ENCODE measurements at regions not wholly inside any gene's neighbourhood (a gene's known extent, or its start where the extent isn't known, plus 50 kb on each side); places are given as distances from the start of the nearest gene placed in this dataset.

DNA sequence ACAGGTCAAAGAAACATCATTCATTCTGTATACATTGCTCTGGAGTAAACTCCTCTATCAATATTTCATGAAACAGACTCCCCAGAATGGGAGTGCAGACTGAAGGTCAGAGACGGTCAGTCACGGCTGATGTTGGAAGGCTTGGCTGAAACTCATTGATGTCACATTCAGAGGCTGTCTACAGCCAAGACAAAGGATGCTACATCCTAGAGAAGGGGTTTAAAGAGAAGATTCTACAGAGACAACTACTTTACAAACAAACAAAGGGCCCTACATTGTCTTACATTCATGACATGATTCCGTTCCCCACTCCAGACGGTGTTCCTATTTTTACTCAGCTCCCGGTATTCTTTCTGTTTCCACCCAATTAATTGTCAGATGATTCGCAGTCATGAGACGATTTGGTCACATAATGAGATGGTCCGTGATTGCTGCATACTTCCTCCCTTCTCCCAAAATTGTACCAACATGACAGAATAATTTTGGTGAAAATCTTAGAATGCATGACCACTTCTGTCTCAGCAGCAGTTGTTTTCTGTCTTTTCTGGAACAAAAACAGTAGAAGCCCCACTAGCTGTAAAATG is 73.8 kb upstream of the VAV3 start:
- no peaks in the 10 kb centered on the region for H3F3A ChIP-seq (ENCODE audit: insufficient read depth, low read length, poor library complexity, severe bottlenecking)
- H3K27ac ChIP-seq (ENCODE audit: low read length): no peak overlapping the region
- H3K9me2 ChIP-seq (ENCODE audit: insufficient read depth, low read length): no peaks in the 10 kb centered on the region
- no peak overlapping the region for H2AFZ ChIP-seq (ENCODE audit: low read depth, low read length)
- H3K9me3 ChIP-seq (ENCODE audit: low read length): no peaks in the 10 kb centered on the region
- no peak overlapping the region for H3K4me3 ChIP-seq (ENCODE audit: low read length)
- H3K9ac ChIP-seq (ENCODE audit: low read length): no peak overlapping the region
- H3K36me3 ChIP-seq (ENCODE audit: insufficient read depth, low read length): no peaks in the 10 kb centered on the region
- H3K27me3 ChIP-seq (ENCODE audit: insufficient read depth, low read depth, low read length): no peaks in the 10 kb centered on the region
- H4K20me1 ChIP-seq (ENCODE audit: insufficient read depth): no peaks in the 10 kb centered on the region
- H3K4me2 ChIP-seq (ENCODE audit: low read length): no peak overlapping the region
- TF ChIP-seq TAF1 (IDR thresholded peaks at IDR 0.05; ENCODE audit: low read depth): no peak
- TF ChIP-seq POLR2AphosphoS5 (IDR thresholded peaks at IDR 0.05): no peak
- TF ChIP-seq MXI1 (conservative IDR thresholded peaks at IDR 0.05; ENCODE audit: poor library complexity, severe bottlenecking): no peak
- TF ChIP-seq EZH2 (IDR thresholded peaks at IDR 0.05; ENCODE audit: borderline replicate concordance, insufficient read depth, low read length, poor library complexity, severe bottlenecking): no peak
- TF ChIP-seq, protein P1, sequence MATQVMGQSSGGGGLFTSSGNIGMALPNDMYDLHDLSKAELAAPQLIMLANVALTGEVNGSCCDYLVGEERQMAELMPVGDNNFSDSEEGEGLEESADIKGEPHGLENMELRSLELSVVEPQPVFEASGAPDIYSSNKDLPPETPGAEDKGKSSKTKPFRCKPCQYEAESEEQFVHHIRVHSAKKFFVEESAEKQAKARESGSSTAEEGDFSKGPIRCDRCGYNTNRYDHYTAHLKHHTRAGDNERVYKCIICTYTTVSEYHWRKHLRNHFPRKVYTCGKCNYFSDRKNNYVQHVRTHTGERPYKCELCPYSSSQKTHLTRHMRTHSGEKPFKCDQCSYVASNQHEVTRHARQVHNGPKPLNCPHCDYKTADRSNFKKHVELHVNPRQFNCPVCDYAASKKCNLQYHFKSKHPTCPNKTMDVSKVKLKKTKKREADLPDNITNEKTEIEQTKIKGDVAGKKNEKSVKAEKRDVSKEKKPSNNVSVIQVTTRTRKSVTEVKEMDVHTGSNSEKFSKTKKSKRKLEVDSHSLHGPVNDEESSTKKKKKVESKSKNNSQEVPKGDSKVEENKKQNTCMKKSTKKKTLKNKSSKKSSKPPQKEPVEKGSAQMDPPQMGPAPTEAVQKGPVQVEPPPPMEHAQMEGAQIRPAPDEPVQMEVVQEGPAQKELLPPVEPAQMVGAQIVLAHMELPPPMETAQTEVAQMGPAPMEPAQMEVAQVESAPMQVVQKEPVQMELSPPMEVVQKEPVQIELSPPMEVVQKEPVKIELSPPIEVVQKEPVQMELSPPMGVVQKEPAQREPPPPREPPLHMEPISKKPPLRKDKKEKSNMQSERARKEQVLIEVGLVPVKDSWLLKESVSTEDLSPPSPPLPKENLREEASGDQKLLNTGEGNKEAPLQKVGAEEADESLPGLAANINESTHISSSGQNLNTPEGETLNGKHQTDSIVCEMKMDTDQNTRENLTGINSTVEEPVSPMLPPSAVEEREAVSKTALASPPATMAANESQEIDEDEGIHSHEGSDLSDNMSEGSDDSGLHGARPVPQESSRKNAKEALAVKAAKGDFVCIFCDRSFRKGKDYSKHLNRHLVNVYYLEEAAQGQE (IDR thresholded peaks at IDR 0.05; ENCODE audit: borderline replicate concordance): no peak
- TF ChIP-seq RAD21 (conservative IDR thresholded peaks at IDR 0.05): no peak
- no peak for TF ChIP-seq SMC3 (conservative IDR thresholded peaks at IDR 0.05; ENCODE audit: poor library complexity)
- TF ChIP-seq, protein P2, sequence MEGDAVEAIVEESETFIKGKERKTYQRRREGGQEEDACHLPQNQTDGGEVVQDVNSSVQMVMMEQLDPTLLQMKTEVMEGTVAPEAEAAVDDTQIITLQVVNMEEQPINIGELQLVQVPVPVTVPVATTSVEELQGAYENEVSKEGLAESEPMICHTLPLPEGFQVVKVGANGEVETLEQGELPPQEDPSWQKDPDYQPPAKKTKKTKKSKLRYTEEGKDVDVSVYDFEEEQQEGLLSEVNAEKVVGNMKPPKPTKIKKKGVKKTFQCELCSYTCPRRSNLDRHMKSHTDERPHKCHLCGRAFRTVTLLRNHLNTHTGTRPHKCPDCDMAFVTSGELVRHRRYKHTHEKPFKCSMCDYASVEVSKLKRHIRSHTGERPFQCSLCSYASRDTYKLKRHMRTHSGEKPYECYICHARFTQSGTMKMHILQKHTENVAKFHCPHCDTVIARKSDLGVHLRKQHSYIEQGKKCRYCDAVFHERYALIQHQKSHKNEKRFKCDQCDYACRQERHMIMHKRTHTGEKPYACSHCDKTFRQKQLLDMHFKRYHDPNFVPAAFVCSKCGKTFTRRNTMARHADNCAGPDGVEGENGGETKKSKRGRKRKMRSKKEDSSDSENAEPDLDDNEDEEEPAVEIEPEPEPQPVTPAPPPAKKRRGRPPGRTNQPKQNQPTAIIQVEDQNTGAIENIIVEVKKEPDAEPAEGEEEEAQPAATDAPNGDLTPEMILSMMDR (IDR thresholded peaks at IDR 0.05; ENCODE audit: poor library complexity, severe bottlenecking): no peak
- no peaks in the 10 kb centered on the region for H3K79me2 ChIP-seq (replicated peaks; ENCODE audit: insufficient read depth, low read length)

DNA sequence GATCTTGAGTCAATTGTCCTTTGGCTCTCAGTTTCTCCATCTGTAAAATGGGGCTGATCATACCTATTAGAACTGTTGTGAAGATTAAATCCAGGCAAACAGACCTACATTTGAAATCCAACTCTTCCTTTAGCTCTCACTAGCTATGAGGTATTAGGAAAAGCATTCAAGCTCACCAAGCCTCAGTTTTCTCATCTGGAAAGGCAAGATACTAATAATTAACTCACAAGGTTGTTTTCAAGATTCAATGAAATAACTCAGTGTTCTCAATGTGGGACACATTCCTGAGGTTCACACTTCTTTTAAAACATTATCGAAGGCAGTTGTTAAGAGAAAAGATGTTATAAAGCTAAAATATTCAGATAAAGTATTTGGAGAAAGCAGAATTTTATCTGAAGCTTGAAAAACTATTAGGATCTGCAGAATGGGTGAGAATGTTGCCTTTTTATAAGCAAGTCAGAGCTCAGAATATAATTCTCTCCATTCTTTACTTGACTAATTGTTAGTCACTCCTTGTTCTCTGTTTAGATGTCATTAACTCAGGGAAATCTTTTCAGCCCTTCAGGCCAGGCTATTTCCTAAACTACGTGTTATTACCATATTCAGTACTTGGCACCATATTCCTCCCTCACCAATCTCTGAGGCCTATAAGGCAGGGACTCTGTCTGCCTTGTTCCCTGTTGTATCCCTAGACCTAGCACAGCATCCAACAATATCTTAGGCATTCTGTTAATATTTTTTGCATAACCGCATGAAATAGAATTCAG is 72.0 kb upstream of the VAV3 start:
- H3K9me2 ChIP-seq (ENCODE audit: insufficient read depth, low read length): no peaks in the 10 kb centered on the region
- H4K20me1 ChIP-seq (ENCODE audit: insufficient read depth): no peaks in the 10 kb centered on the region
- TF ChIP-seq, protein P2 (IDR thresholded peaks at IDR 0.05; ENCODE audit: poor library complexity, severe bottlenecking): no peak
- no peak for TF ChIP-seq POLR2AphosphoS5 (IDR thresholded peaks at IDR 0.05)
- H3K79me2 ChIP-seq (replicated peaks; ENCODE audit: insufficient read depth, low read length): no peaks in the 10 kb centered on the region
- no peaks in the 10 kb centered on the region for H3K27me3 ChIP-seq (ENCODE audit: insufficient read depth, low read depth, low read length)
- no peaks in the 10 kb centered on the region for H3K36me3 ChIP-seq (ENCODE audit: insufficient read depth, low read length)
- no peak overlapping the region for H3K4me2 ChIP-seq (ENCODE audit: low read length)
- no peak overlapping the region for H3K9ac ChIP-seq (ENCODE audit: low read length)
- H2AFZ ChIP-seq (ENCODE audit: low read depth, low read length): no peak overlapping the region
- no peaks in the 10 kb centered on the region for H3F3A ChIP-seq (ENCODE audit: insufficient read depth, low read length, poor library complexity, severe bottlenecking)
- no peak overlapping the region for H3K4me3 ChIP-seq (ENCODE audit: low read length)
- H3K9me3 ChIP-seq (ENCODE audit: low read length): no peaks in the 10 kb centered on the region
- no peak overlapping the region for H3K27ac ChIP-seq (ENCODE audit: low read length)
